Peyer's patch (tissue), 4 donors: ENCODE measurements at regions not wholly inside any gene's neighbourhood (a gene's known extent, or its start where the extent isn't known, plus 50 kb on each side); places are given as distances from the start of the nearest gene placed in this dataset.

Source experiments
- DNase-seq, 3 donors: peaks; one replicate each; pipeline ENCODE4 v3.0.0-alpha.2; 2017 to 2019
- H3K27ac ChIP-seq, 4 donors: fragments of 200-600 bp; sonication (generic); one replicate each; pipeline ENCODE4 v1.5.1; 2016 to 2019
- H3K27me3 ChIP-seq, 2 donors: fragments of 200-600 bp; sonication (generic); one replicate each; pipeline ENCODE4 v1.5.1; 2019
- H3K36me3 ChIP-seq, 3 donors: fragments of 200-600 bp; sonication (generic); one replicate each; pipeline ENCODE4 v1.5.1; 2016 to 2019
- H3K4me1 ChIP-seq, 4 donors: fragments of 200-600 bp; sonication (generic); one replicate each; pipeline ENCODE4 v1.5.1; 2016 to 2019
- H3K4me3 ChIP-seq, 4 donors: fragments of 200-600 bp; sonication (generic); 1 replicate in 3 of 4; 2 replicates in 1 of 4; pipeline ENCODE4 v1.5.1; 2016 to 2019; ENCODE audit warnings: mild to moderate bottlenecking in 1 of 4
- H3K9me3 ChIP-seq, 4 donors: fragments of 200-600 bp; sonication (generic); one replicate each; pipeline ENCODE4 v1.5.1; 2016 to 2019; ENCODE audit warnings: mild to moderate bottlenecking in 1 of 4
- POLR2A ChIP-seq, 2 donors: fragments of 450-650 bp; IDR thresholded peaks; one replicate each; pipeline ENCODE4 v1.5.1; 2017; ENCODE audit warnings: antibody characterized with exemption in 2 of 2, mild to moderate bottlenecking in 2 of 2, moderate library complexity in 2 of 2
- TF ChIP-seq, protein P1 (sequence below), 6 experiments: fragments of 450-650 bp in 4 of 6; fragments of 200-600 bp in 2 of 6; sonication (generic) in 1 of 6; IDR thresholded peaks; one replicate each; pipeline ENCODE4 v1.5.1; 2017 to 2019; ENCODE audit warnings: antibody characterized with exemption in 6 of 6, mild to moderate bottlenecking in 3 of 6, moderate library complexity in 1 of 6

GRCh38 chr15:81442454-81442853 is 68.4 kb upstream of the TMC3 start:
- H3K9me3 ChIP-seq = no peaks in the 10 kb centered on the region
- peaks cover 0 to 2% of the 10 kb centered on the region in 2 donors for H3K27me3 ChIP-seq
- DNase-seq = no peak
- no peak overlapping the region for H3K27ac ChIP-seq
- H3K36me3 ChIP-seq = no peaks in the 10 kb centered on the region
- no peaks in the 10 kb centered on the region for H3K4me1 ChIP-seq
- H3K4me3 ChIP-seq = no peak overlapping the region
- TF ChIP-seq, protein P1, sequence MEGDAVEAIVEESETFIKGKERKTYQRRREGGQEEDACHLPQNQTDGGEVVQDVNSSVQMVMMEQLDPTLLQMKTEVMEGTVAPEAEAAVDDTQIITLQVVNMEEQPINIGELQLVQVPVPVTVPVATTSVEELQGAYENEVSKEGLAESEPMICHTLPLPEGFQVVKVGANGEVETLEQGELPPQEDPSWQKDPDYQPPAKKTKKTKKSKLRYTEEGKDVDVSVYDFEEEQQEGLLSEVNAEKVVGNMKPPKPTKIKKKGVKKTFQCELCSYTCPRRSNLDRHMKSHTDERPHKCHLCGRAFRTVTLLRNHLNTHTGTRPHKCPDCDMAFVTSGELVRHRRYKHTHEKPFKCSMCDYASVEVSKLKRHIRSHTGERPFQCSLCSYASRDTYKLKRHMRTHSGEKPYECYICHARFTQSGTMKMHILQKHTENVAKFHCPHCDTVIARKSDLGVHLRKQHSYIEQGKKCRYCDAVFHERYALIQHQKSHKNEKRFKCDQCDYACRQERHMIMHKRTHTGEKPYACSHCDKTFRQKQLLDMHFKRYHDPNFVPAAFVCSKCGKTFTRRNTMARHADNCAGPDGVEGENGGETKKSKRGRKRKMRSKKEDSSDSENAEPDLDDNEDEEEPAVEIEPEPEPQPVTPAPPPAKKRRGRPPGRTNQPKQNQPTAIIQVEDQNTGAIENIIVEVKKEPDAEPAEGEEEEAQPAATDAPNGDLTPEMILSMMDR (IDR thresholded peaks at IDR 0.05) = no peak
- no peak for TF ChIP-seq POLR2A (IDR thresholded peaks at IDR 0.05)

- Histone ChIP-seq H3K36me3 (no peaks in the 10 kb centered on the region), H3K27ac (no peak overlapping the region), H3K4me3 (no peak overlapping the region), H3K27me3 (no peaks in the 10 kb centered on the region), H3K9me3 (no peaks in the 10 kb centered on the region), H3K4me1 (no peaks in the 10 kb centered on the region)
- no peak for DNase-seq
- TF ChIP-seq, protein P1 (IDR thresholded peaks at IDR 0.05) = no peak
Observed at GRCh38 chr15:81434851-81435250, 60.8 kb upstream of the TMC3 start.

- no peak for DNase-seq
- Histone ChIP-seq H3K4me3 (no peak overlapping the region), H3K27ac (no peak overlapping the region), H3K4me1 (no peaks in the 10 kb centered on the region), H3K36me3 (no peaks in the 10 kb centered on the region), H3K9me3 (no peaks in the 10 kb centered on the region), H3K27me3 (no peaks in the 10 kb centered on the region)
- TF ChIP-seq POLR2A (IDR thresholded peaks at IDR 0.05) = no peak
- TF ChIP-seq, protein P1 (IDR thresholded peaks at IDR 0.05) = no peak
Observed at GRCh38 chr15:81433462-81433861, 59.4 kb upstream of the TMC3 start.

- TF ChIP-seq POLR2A (IDR thresholded peaks at IDR 0.05) = no peak
- TF ChIP-seq, protein P1 (IDR thresholded peaks at IDR 0.05) = no peak
- H3K9me3 ChIP-seq = no peaks in the 10 kb centered on the region
Observed at GRCh38 chr15:81432179-81432578, 58.2 kb upstream of the TMC3 start.

GRCh38 chr15:81427176-81427575 is 53.2 kb upstream of the TMC3 start:
- H3K4me1 ChIP-seq = no peaks in the 10 kb centered on the region
- TF ChIP-seq, protein P1 (IDR thresholded peaks at IDR 0.05) = no peak
- TF ChIP-seq POLR2A (IDR thresholded peaks at IDR 0.05) = no peak
- H3K27ac ChIP-seq = no peak overlapping the region

More at GRCh38 chr15:81432179-81432578, 58.2 kb upstream of the TMC3 start:
- H3K27me3 ChIP-seq = no peaks in the 10 kb centered on the region
- H3K36me3 ChIP-seq = no peaks in the 10 kb centered on the region
- H3K4me1 ChIP-seq = no peaks in the 10 kb centered on the region
- no peak for DNase-seq
- H3K27ac ChIP-seq = no peak overlapping the region
- no peak overlapping the region for H3K4me3 ChIP-seq

GRCh38 chr15:81425905-81426304 is 51.9 kb upstream of the TMC3 start:
- Histone ChIP-seq H3K4me3 (no peak overlapping the region), H3K4me1 (no peaks in the 10 kb centered on the region), H3K27me3 (no peaks in the 10 kb centered on the region), H3K27ac (no peak overlapping the region), H3K36me3 (no peaks in the 10 kb centered on the region), H3K9me3 (no peaks in the 10 kb centered on the region)
- DNase-seq = no peak
- TF ChIP-seq POLR2A (IDR thresholded peaks at IDR 0.05) = no peak
- TF ChIP-seq, protein P1 (IDR thresholded peaks at IDR 0.05) = no peak

More at GRCh38 chr15:81427176-81427575, 53.2 kb upstream of the TMC3 start:
- Histone ChIP-seq H3K9me3 (no peaks in the 10 kb centered on the region), H3K36me3 (no peaks in the 10 kb centered on the region), H3K27me3 (no peaks in the 10 kb centered on the region), H3K4me3 (no peak overlapping the region)
- DNase-seq = no peak
